ENCODE measurements at regions not wholly inside any gene's neighbourhood (a gene's known extent, or its start where the extent isn't known, plus 50 kb on each side); places are given as distances from the start of the nearest gene placed in this dataset.

- TF ChIP-seq RAD21 (IDR thresholded peaks at IDR 0.05 in 1 of 2, conservative IDR thresholded peaks at IDR 0.05 in 1 of 2; ENCODE audit: low read depth in 2 of 2, low read length in 2 of 2) (no peak), POLR2A (IDR thresholded peaks at IDR 0.05; ENCODE audit: control extremely low read depth in 1 of 2, low read depth in 2 of 2, low read length in 2 of 2) (no peak), SRF (IDR thresholded peaks at IDR 0.05; ENCODE audit: low read depth, low read length) (no peak), MAX (IDR thresholded peaks at IDR 0.05) (no peak), SAP30 (IDR thresholded peaks at IDR 0.05; ENCODE audit: insufficient read depth, insufficient replicate concordance, low read length) (no peak), CTBP2 (IDR thresholded peaks at IDR 0.05; ENCODE audit: borderline replicate concordance, insufficient read depth, insufficient read length, low read length) (no peak)
Observed at GRCh38 chr10:24132741-24133140, 76.2 kb upstream of the KIAA1217 start (continued).
